ENCODE measurements at regions not wholly inside any gene's neighbourhood (a gene's known extent, or its start where the extent isn't known, plus 50 kb on each side); places are given as distances from the start of the nearest gene placed in this dataset.
"Not testable (repeated sequence)": the region's sequence is repeated elsewhere in the genome, so short reads cannot be mapped to it uniquely, and the experiment has no call there.

- TF ChIP-seq CTCF (conservative IDR thresholded peaks at IDR 0.05; ENCODE audit: low read depth, low read length) = no peak
- Histone ChIP-seq H4K20me1 (ENCODE audit: insufficient read depth) (no peaks in the 10 kb centered on the region), H3K27ac (no peak overlapping the region), H3K36me3 (ENCODE audit: insufficient read depth) (no peaks in the 10 kb centered on the region), H3K4me2 (no peak overlapping the region), H3K79me2 (ENCODE audit: insufficient read depth, low read depth) (no peaks in the 10 kb centered on the region), H3K27me3 (ENCODE audit: insufficient read depth, low read depth) (no peaks in the 10 kb centered on the region), H2AFZ (ENCODE audit: low read depth) (no peak overlapping the region), H3K4me3 (IDR thresholded peaks at IDR 0.05; ENCODE audit: insufficient read depth, low read depth, low read length) (no peak overlapping the region), H3K4me1 (ENCODE audit: low read depth, poor library complexity, severe bottlenecking) (no peaks in the 10 kb centered on the region), H3K9ac (no peak overlapping the region)
Measured at GRCh38 chr6:144372611-144373594, 87.8 kb downstream of the UTRN start.

- H2AFZ ChIP-seq (ENCODE audit: low read depth); H3K4me3 ChIP-seq (IDR thresholded peaks at IDR 0.05; ENCODE audit: insufficient read depth, low read depth, low read length); H3K4me1 ChIP-seq (ENCODE audit: low read depth, poor library complexity, severe bottlenecking); H4K20me1 ChIP-seq (ENCODE audit: insufficient read depth); H3K4me2 ChIP-seq; H3K9ac ChIP-seq; H3K27me3 ChIP-seq (ENCODE audit: insufficient read depth, low read depth); H3K36me3 ChIP-seq (ENCODE audit: insufficient read depth); H3K79me2 ChIP-seq (ENCODE audit: insufficient read depth, low read depth); H3K27ac ChIP-seq: not testable (repeated sequence)
Measured at GRCh38 chr6:144374525-144374924, 89.4 kb downstream of the UTRN start.

- H3K27me3 ChIP-seq (ENCODE audit: insufficient read depth, low read depth) = no peaks in the 10 kb centered on the region
- no peak overlapping the region for H3K9ac ChIP-seq
- no peaks in the 10 kb centered on the region for H3K36me3 ChIP-seq (ENCODE audit: insufficient read depth)
- no peak for TF ChIP-seq CTCF (conservative IDR thresholded peaks at IDR 0.05; ENCODE audit: low read depth, low read length)
- no peak overlapping the region for H2AFZ ChIP-seq (ENCODE audit: low read depth)
- no peaks in the 10 kb centered on the region for H3K79me2 ChIP-seq (ENCODE audit: insufficient read depth, low read depth)
- no peak overlapping the region for H3K27ac ChIP-seq
- no peak overlapping the region for H3K4me3 ChIP-seq (IDR thresholded peaks at IDR 0.05; ENCODE audit: insufficient read depth, low read depth, low read length)
- no peaks in the 10 kb centered on the region for H4K20me1 ChIP-seq (ENCODE audit: insufficient read depth)
- no peak overlapping the region for H3K4me2 ChIP-seq
- H3K4me1 ChIP-seq (ENCODE audit: low read depth, poor library complexity, severe bottlenecking) = no peaks in the 10 kb centered on the region
Measured at GRCh38 chr6:144377586-144378210, 92.6 kb downstream of the UTRN start.

- Histone ChIP-seq H3K79me2 (ENCODE audit: insufficient read depth, low read depth) (no peaks in the 10 kb centered on the region), H2AFZ (ENCODE audit: low read depth) (no peak overlapping the region), H3K27me3 (ENCODE audit: insufficient read depth, low read depth) (no peaks in the 10 kb centered on the region), H3K4me1 (ENCODE audit: low read depth, poor library complexity, severe bottlenecking) (no peaks in the 10 kb centered on the region), H3K27ac (no peak overlapping the region), H3K4me2 (no peak overlapping the region), H3K9ac (no peak overlapping the region), H3K4me3 (IDR thresholded peaks at IDR 0.05; ENCODE audit: insufficient read depth, low read depth, low read length) (no peak overlapping the region), H3K36me3 (ENCODE audit: insufficient read depth) (no peaks in the 10 kb centered on the region), H4K20me1 (ENCODE audit: insufficient read depth) (no peaks in the 10 kb centered on the region)
- no peak for TF ChIP-seq CTCF (conservative IDR thresholded peaks at IDR 0.05; ENCODE audit: low read depth, low read length)
Measured at GRCh38 chr6:144378437-144378836, 93.3 kb downstream of the UTRN start.

- Histone ChIP-seq H3K4me2 (no peak overlapping the region), H3K27ac (no peak overlapping the region), H2AFZ (ENCODE audit: low read depth) (no peak overlapping the region), H3K4me3 (IDR thresholded peaks at IDR 0.05; ENCODE audit: insufficient read depth, low read depth, low read length) (no peak overlapping the region), H3K27me3 (ENCODE audit: insufficient read depth, low read depth) (no peaks in the 10 kb centered on the region), H3K79me2 (ENCODE audit: insufficient read depth, low read depth) (no peaks in the 10 kb centered on the region), H3K36me3 (ENCODE audit: insufficient read depth) (no peaks in the 10 kb centered on the region), H3K4me1 (ENCODE audit: low read depth, poor library complexity, severe bottlenecking) (no peaks in the 10 kb centered on the region), H3K9ac (no peak overlapping the region), H4K20me1 (ENCODE audit: insufficient read depth) (no peaks in the 10 kb centered on the region)
- TF ChIP-seq CTCF (conservative IDR thresholded peaks at IDR 0.05; ENCODE audit: low read depth, low read length) = no peak
Measured at GRCh38 chr6:144379356-144379755, 94.2 kb downstream of the UTRN start.

- not testable (repeated sequence) for H3K9ac ChIP-seq; H3K4me2 ChIP-seq; H3K36me3 ChIP-seq (ENCODE audit: insufficient read depth); H3K79me2 ChIP-seq (ENCODE audit: insufficient read depth, low read depth); H3K4me1 ChIP-seq (ENCODE audit: low read depth, poor library complexity, severe bottlenecking); H2AFZ ChIP-seq (ENCODE audit: low read depth); H3K4me3 ChIP-seq (IDR thresholded peaks at IDR 0.05; ENCODE audit: insufficient read depth, low read depth, low read length); H3K27me3 ChIP-seq (ENCODE audit: insufficient read depth, low read depth); H3K27ac ChIP-seq; H4K20me1 ChIP-seq (ENCODE audit: insufficient read depth)
Measured at GRCh38 chr6:144381499-144381898, 96.4 kb downstream of the UTRN start.

Measured in KMS-11 (cell line).